H1 (cell line): ENCODE measurements at regions not wholly inside any gene's neighbourhood (a gene's known extent, or its start where the extent isn't known, plus 50 kb on each side); places are given as distances from the start of the nearest gene placed in this dataset.

ENCODE experiments used
- CTCF ChIA-PET: fragments of 300-600 bp; sonication (Branson Sonifier 250); formaldehyde crosslinking; loops from one replicate; lab custom pipeline; 2021; ENCODE audit not compliant: partially characterized antibody; lab: Charles Lee
- POLR2A ChIA-PET: fragments of 300-600 bp; sonication (Branson Sonifier 250); formaldehyde crosslinking; loops from one replicate; lab custom pipeline; 2021; ENCODE audit warnings: inconsistent platforms; ENCODE audit not compliant: partially characterized antibody; lab: Charles Lee
- DNase-seq, 2 experiments: peaks; one replicate each; pipeline versions ENCODE4 v3.0.0 to v3.0.0-alpha.2; 2010 to 2022; ENCODE audit warnings: low spot score in 2 of 2, low read depth in 1 of 2, mixed read lengths in 1 of 2
- FAIRE-seq: peaks from 2 replicates; lab custom pipeline; 2011; peaks lifted over from hg19 to GRCh38; lab: Jason Lieb, UNC
- H2AFZ ChIP-seq: 2 replicates; pipeline ENCODE4 v1.8.1; 2012; ENCODE audit warnings: low read length, inconsistent platforms
- H2AK5ac ChIP-seq: 2 replicates; pipeline ENCODE4 v1.6.1; 2013; ENCODE audit warnings: low read depth, low read length
- H2BK120ac ChIP-seq: replicated peaks from 2 replicates; pipeline ENCODE3; 2013; ENCODE audit warnings: low read depth, low read length, inconsistent platforms
- H2BK12ac ChIP-seq: 2 replicates; pipeline ENCODE4 v1.6.1; 2013; ENCODE audit warnings: low read depth, low read length
- H2BK15ac ChIP-seq: 2 replicates; pipeline ENCODE4 v1.6.1; 2013; ENCODE audit warnings: low read length
- H2BK20ac ChIP-seq: 2 replicates; pipeline ENCODE4 v1.6.1; 2013; ENCODE audit warnings: low read length
- H2BK5ac ChIP-seq: 2 replicates; pipeline ENCODE4 v1.6.1; 2013; ENCODE audit warnings: low read depth, low read length
- H3K14ac ChIP-seq: 2 replicates; pipeline ENCODE4 v1.6.1; 2013; ENCODE audit warnings: inconsistent platforms; ENCODE audit not compliant: insufficient read length
- H3K18ac ChIP-seq: 2 replicates; pipeline ENCODE4 v1.6.1; 2013; ENCODE audit warnings: low read length; ENCODE audit errors: extremely low read depth
- H3K23ac ChIP-seq: 2 replicates; pipeline ENCODE4 v1.6.1; 2013; ENCODE audit warnings: inconsistent platforms; ENCODE audit not compliant: insufficient read length
- H3K23me2 ChIP-seq: 2 replicates; pipeline ENCODE4 v1.6.1; 2013; ENCODE audit warnings: low read depth, low read length
- H3K27ac ChIP-seq: 2 replicates; pipeline ENCODE4 v1.6.1; 2011; ENCODE audit warnings: low read depth, low read length, inconsistent platforms
- H3K27me3 ChIP-seq, 4 experiments: replicated peaks in 1 of 4; 1 replicate in 1 of 4; 2 replicates in 3 of 4; pipeline versions ENCODE4 v1.6.1 to v1.8.1; 2011 to 2013; ENCODE audit warnings: low read length in 3 of 4, mild to moderate bottlenecking in 3 of 4, inconsistent platforms in 2 of 4, mixed read lengths in 2 of 4, moderate library complexity in 1 of 4; ENCODE audit not compliant: control insufficient read depth in 3 of 4, insufficient read depth in 3 of 4; ENCODE audit errors: extremely low read depth in 1 of 4
- H3K36me3 ChIP-seq, 4 experiments: 2 replicates each; pipeline versions ENCODE4 v1.6.1 to v1.8.1; 2011 to 2013; ENCODE audit warnings: mild to moderate bottlenecking in 4 of 4, low read length in 3 of 4, moderate library complexity in 2 of 4, control low read depth in 1 of 4, inconsistent platforms in 1 of 4; ENCODE audit not compliant: insufficient read depth in 4 of 4, control insufficient read depth in 2 of 4
- H3K4ac ChIP-seq: replicated peaks from 2 replicates; pipeline ENCODE3; 2013; ENCODE audit warnings: low read length, low read depth, mixed read lengths, inconsistent platforms; ENCODE audit not compliant: insufficient read length
- H3K4me1 ChIP-seq, 4 experiments: replicated peaks in 1 of 4; 1 replicate in 1 of 4; 2 replicates in 3 of 4; pipeline versions ENCODE4 v1.6.1 to v1.8.1; 2011 to 2013; ENCODE audit warnings: low read length in 3 of 4, inconsistent platforms in 2 of 4, mixed read lengths in 1 of 4; ENCODE audit not compliant: insufficient read depth in 4 of 4, control insufficient read depth in 3 of 4
- H3K4me2 ChIP-seq, 2 experiments: 2 replicates each; pipeline versions ENCODE4 v1.6.1 to v1.8.1; 2011 to 2013; ENCODE audit warnings: low read depth in 2 of 2, low read length in 2 of 2, control low read depth in 1 of 2, inconsistent platforms in 1 of 2, mild to moderate bottlenecking in 1 of 2; ENCODE audit not compliant: insufficient read depth in 1 of 2
- H3K4me3 ChIP-seq, 4 experiments: fragments of 200-600, 300-600 bp in 1 of 4; sonication (generic), shearing (Covaris generic), sonication (Bioruptor Twin) in 1 of 4; 2 replicates each; pipeline versions ENCODE4 v1.5.1 to v1.8.1; 2011 to 2016; ENCODE audit warnings: low read length in 4 of 4, low read depth in 3 of 4, control low read depth in 2 of 4, inconsistent platforms in 2 of 4, mild to moderate bottlenecking in 2 of 4, mixed read lengths in 1 of 4, moderate library complexity in 1 of 4; ENCODE audit not compliant: insufficient read depth in 2 of 4; ENCODE audit errors: extremely low read depth in 1 of 4
- H3K56ac ChIP-seq: replicated peaks from 2 replicates; pipeline ENCODE3; 2013; ENCODE audit warnings: low read depth, mild to moderate bottlenecking, mixed read lengths, low read length, inconsistent platforms; ENCODE audit not compliant: insufficient read length
- H3K79me1 ChIP-seq: 2 replicates; pipeline ENCODE4 v1.6.1; 2013; ENCODE audit warnings: low read depth, low read length, control low read depth
- H3K79me2 ChIP-seq, 2 experiments: 2 replicates each; pipeline versions ENCODE4 v1.6.1 to v1.8.1; 2012 to 2013; ENCODE audit warnings: low read length in 2 of 2, mild to moderate bottlenecking in 2 of 2, inconsistent platforms in 1 of 2; ENCODE audit not compliant: insufficient read depth in 2 of 2, control insufficient read depth in 1 of 2
- H3K9ac ChIP-seq, 4 experiments: replicated peaks in 1 of 4; 1 replicate in 1 of 4; 2 replicates in 3 of 4; pipeline versions ENCODE4 v1.6.1 to v1.8.1; 2011 to 2013; ENCODE audit warnings: low read depth in 3 of 4, low read length in 3 of 4, control low read depth in 2 of 4, mild to moderate bottlenecking in 2 of 4, moderate library complexity in 2 of 4, inconsistent platforms in 1 of 4; ENCODE audit errors: extremely low read depth in 1 of 4
- H3K9me3 ChIP-seq, 2 experiments: 2 replicates each; pipeline versions ENCODE4 v1.6.1 to v1.8.1; 2012 to 2013; ENCODE audit warnings: mild to moderate bottlenecking in 2 of 2, moderate library complexity in 2 of 2, control low read depth in 1 of 2, inconsistent platforms in 1 of 2, low read depth in 1 of 2, low read length in 1 of 2, mixed read lengths in 1 of 2; ENCODE audit not compliant: insufficient read depth in 2 of 2
- H4K20me1 ChIP-seq, 2 experiments: replicated peaks in 1 of 2; 2 replicates each; pipeline versions ENCODE3 to v1.8.1; 2011 to 2013; ENCODE audit warnings: inconsistent platforms in 2 of 2, low read length in 2 of 2, mild to moderate bottlenecking in 1 of 2; ENCODE audit not compliant: insufficient read depth in 2 of 2, control insufficient read depth in 1 of 2
- H4K5ac ChIP-seq: 2 replicates; pipeline ENCODE4 v1.6.1; 2013; ENCODE audit warnings: low read length, low read depth, mixed read lengths, inconsistent platforms; ENCODE audit not compliant: insufficient read length
- H4K8ac ChIP-seq: 2 replicates; pipeline ENCODE4 v1.8.0; 2013; ENCODE audit warnings: mild to moderate bottlenecking, moderate library complexity, low read length, inconsistent platforms; ENCODE audit not compliant: insufficient read depth; ENCODE audit errors: extremely low read depth
- H4K91ac ChIP-seq: replicated peaks from 2 replicates; pipeline ENCODE3; 2013; ENCODE audit warnings: low read length, mixed read lengths, inconsistent platforms; ENCODE audit not compliant: insufficient read length
- BACH1 ChIP-seq: IDR thresholded peaks from 2 replicates; pipeline ENCODE4 v1.6.1; 2012; ENCODE audit warnings: low read length, improper control_type of control experiment
- BCL11A ChIP-seq, 2 experiments: IDR thresholded peaks; one replicate each; pipeline ENCODE4 v1.6.1; 2011; ENCODE audit warnings: low read depth in 2 of 2, low read length in 2 of 2, mild to moderate bottlenecking in 2 of 2
- CTCF ChIP-seq, 3 experiments: IDR thresholded peaks; 1 replicate in 2 of 3; 2 replicates in 1 of 3; pipeline versions ENCODE4 v1.5.1 to v1.6.1; 2011; ENCODE audit warnings: low read length in 3 of 3, mild to moderate bottlenecking in 3 of 3, inconsistent platforms in 2 of 3, low read depth in 1 of 3, moderate library complexity in 1 of 3; ENCODE audit not compliant: insufficient read depth in 1 of 3; ENCODE audit errors: control extremely low read depth in 1 of 3
- JUND ChIP-seq: IDR thresholded peaks from 2 replicates; pipeline ENCODE4 v1.6.1; 2011; ENCODE audit warnings: mild to moderate bottlenecking, improper control_type of control experiment, low read length
- MAFK ChIP-seq: IDR thresholded peaks from 2 replicates; pipeline ENCODE4 v1.6.1; 2012; ENCODE audit warnings: low read depth, mild to moderate bottlenecking, improper control_type of control experiment, low read length
- RAD21 ChIP-seq, 2 experiments: IDR thresholded peaks in 1 of 2; conservative IDR thresholded peaks in 1 of 2; 2 replicates each; pipeline ENCODE4 v1.6.1; 2011; ENCODE audit warnings: low read depth in 2 of 2, low read length in 2 of 2, improper control_type of control experiment in 1 of 2, inconsistent platforms in 1 of 2, mild to moderate bottlenecking in 1 of 2, moderate library complexity in 1 of 2
- RFX5 ChIP-seq: IDR thresholded peaks from 2 replicates; pipeline ENCODE4 v1.6.1; 2011; ENCODE audit warnings: low read depth, low read length, improper control_type of control experiment, borderline replicate concordance
- RXRA ChIP-seq: IDR thresholded peaks from 2 replicates; pipeline ENCODE4 v1.6.1; 2011; ENCODE audit warnings: low read depth, mild to moderate bottlenecking, low read length, moderate library complexity; ENCODE audit not compliant: insufficient read depth
- SIN3A ChIP-seq, 2 experiments: IDR thresholded peaks in 1 of 2; conservative IDR thresholded peaks in 1 of 2; 2 replicates each; pipeline ENCODE4 v1.6.1; 2011 to 2012; ENCODE audit warnings: low read length in 2 of 2, improper control_type of control experiment in 1 of 2, low read depth in 1 of 2, mild to moderate bottlenecking in 1 of 2
- SP4 ChIP-seq: IDR thresholded peaks from 2 replicates; pipeline ENCODE4 v1.6.1; 2012; ENCODE audit warnings: low read length, inconsistent platforms
- YY1 ChIP-seq: IDR thresholded peaks from 2 replicates; pipeline ENCODE4 v1.6.1; 2011; ENCODE audit warnings: low read depth, mild to moderate bottlenecking, low read length
- WGBS, 2 experiments: shearing (Covaris generic) in 1 of 2; methylation state at CpG; one replicate each; pipeline versions ENCODE4 v1.1.6 to v1.1.7; 2013 to 2015; ENCODE audit warnings: low lambda C conversion rate in 2 of 2, mixed read lengths in 2 of 2, inconsistent platforms in 1 of 2, low coverage in 1 of 2, missing lambda C conversion rate in 1 of 2; ENCODE audit not compliant: insufficient replicate concordance in 2 of 2, insufficient coverage in 1 of 2, insufficient read length in 1 of 2; ENCODE audit errors: extremely low coverage in 1 of 2, missing lambda C conversion rate in 1 of 2; 5-methylcytosine and 5-hydroxymethylcytosine counted together

GRCh38 chr1:75067975-75068374 is 66.2 kb upstream of the LHX8 start:
- Histone ChIP-seq H3K4me1 (no peaks in the 10 kb centered on the region; a peak in 2 of 7 replicates), H2BK5ac (peak overlapping the region; percentile 28; the same call in 1 of the 2 replicates)
- no peak for TF ChIP-seq SP4
- TF ChIP-seq MAFK = no peak
- TF ChIP-seq YY1 = no peak
- TF ChIP-seq CTCF (IDR thresholded peaks at IDR 0.05; ENCODE audit: control extremely low read depth in 1 of 3, insufficient read depth in 1 of 3, low read depth in 1 of 3, low read length in 3 of 3) = peak; percentile 30 to 50 (median 36)
- no peak for TF ChIP-seq BACH1
- TF ChIP-seq SIN3A (conservative IDR thresholded peaks at IDR 0.05 in 1 of 2, IDR thresholded peaks at IDR 0.05 in 1 of 2; ENCODE audit: low read depth in 1 of 2, low read length in 2 of 2) = no peak
- no peak for TF ChIP-seq BCL11A (IDR thresholded peaks at IDR 0.05; ENCODE audit: low read depth in 2 of 2, low read length in 2 of 2)
- no peak for TF ChIP-seq RFX5
- TF ChIP-seq RAD21 (IDR thresholded peaks at IDR 0.05 in 1 of 2, conservative IDR thresholded peaks at IDR 0.05 in 1 of 2; ENCODE audit: low read depth in 2 of 2, low read length in 2 of 2) = peak; percentile 31 to 54; a peak in 3 of 4 replicates
- no peak for TF ChIP-seq JUND
- TF ChIP-seq RXRA = no peak

More at GRCh38 chr1:75067975-75068374, 66.2 kb upstream of the LHX8 start:
- peak overlapping the region; percentile 8 for H3K4ac ChIP-seq
- H3K36me3 ChIP-seq = no peaks in the 10 kb centered on the region
- no peak overlapping the region for H3K4me3 ChIP-seq
- POLR2A ChIA-PET = no interaction called here
- H4K20me1 ChIP-seq = no peaks in the 10 kb centered on the region
- no peaks in the 10 kb centered on the region for H3K27me3 ChIP-seq
- H3K9me3 ChIP-seq = no peaks in the 10 kb centered on the region
- H3K18ac ChIP-seq = no peak overlapping the region
- DNase-seq (no peak), FAIRE-seq (no peak)
- WGBS, 2 experiments = 78% methylated on average over 1 of the region's 1 CpG; no CpG with 5 or more reads in 1 of the 2 experiments
- peak overlapping the region; percentile 67 for H2BK120ac ChIP-seq
- H2AK5ac ChIP-seq = no peak overlapping the region
- no peak overlapping the region for H3K56ac ChIP-seq
- no peak overlapping the region for H3K4me2 ChIP-seq
- H3K79me2 ChIP-seq = no peaks in the 10 kb centered on the region
- peak overlapping the region; percentile 3; the same call in 1 of the 2 replicates for H2BK20ac ChIP-seq
- H3K27ac ChIP-seq = no peak overlapping the region
- H3K23me2 ChIP-seq = no peaks in the 10 kb centered on the region
- peak overlapping the region; percentile 83; the same call in 1 of the 2 replicates for H2BK15ac ChIP-seq
- no peak overlapping the region for H3K9ac ChIP-seq
- peak overlapping the region; percentile 65; the same call in 1 of the 2 replicates for H4K8ac ChIP-seq
- H2AFZ ChIP-seq = peak overlapping the region; percentile 96
- H4K5ac ChIP-seq = no peak overlapping the region
- no peak overlapping the region for H3K14ac ChIP-seq
- no peaks in the 10 kb centered on the region for H3K79me1 ChIP-seq
- peak overlapping the region; percentile 72; the same call in 1 of the 2 replicates for H2BK12ac ChIP-seq
- CTCF ChIA-PET = interaction anchor here (0.8 to 5.5 kb wide), 12 partner anchors 10 to 165 kb away, joined by 3 to 41 read pairs (median 4); partner anchors contain the start of gene LHX8
- no peak overlapping the region for H3K23ac ChIP-seq
- peak overlapping the region; percentile 68 for H4K91ac ChIP-seq
